Suprapubic skin (tissue), 4 donors: ENCODE measurements at regions not wholly inside any gene's neighbourhood (a gene's known extent, or its start where the extent isn't known, plus 50 kb on each side); places are given as distances from the start of the nearest gene placed in this dataset.

Source experiments
- DNase-seq, 2 donors: peaks; one replicate each; pipeline ENCODE4 v3.0.0-alpha.2; 2019; ENCODE audit warnings: low spot score in 2 of 2
- H3K27ac ChIP-seq: fragments of 200-600 bp; sonication (generic); one replicate; pipeline ENCODE4 v1.5.1; 2019
- H3K27me3 ChIP-seq: fragments of 200-600 bp; sonication (generic); one replicate; pipeline ENCODE4 v1.5.1; 2019
- H3K36me3 ChIP-seq: fragments of 200-600 bp; sonication (generic); one replicate; pipeline ENCODE4 v1.5.1; 2019
- H3K4me1 ChIP-seq: fragments of 200-600 bp; sonication (generic); one replicate; pipeline ENCODE4 v1.5.1; 2019
- H3K4me3 ChIP-seq: fragments of 200-600 bp; sonication (generic); one replicate; pipeline ENCODE4 v1.5.1; 2019; ENCODE audit warnings: mild to moderate bottlenecking
- H3K9me3 ChIP-seq: fragments of 200-600 bp; sonication (generic); one replicate; pipeline ENCODE4 v1.5.1; 2019
- CTCF ChIP-seq, 2 donors: fragments of 200-600 bp in 1 of 2; fragments of 450-650 bp in 1 of 2; sonication (generic) in 1 of 2; IDR thresholded peaks; one replicate each; pipeline ENCODE4 v1.5.1; 2016 to 2019; ENCODE audit warnings: antibody characterized with exemption in 2 of 2, mild to moderate bottlenecking in 1 of 2, moderate library complexity in 1 of 2
- EP300 ChIP-seq: sonication (generic); formaldehyde crosslinking; IDR thresholded peaks from one replicate; pipeline ENCODE4 v1.6.1; 2017; ENCODE audit warnings: antibody characterized with exemption
- POLR2A ChIP-seq, 2 donors: fragments of 450-650 bp; IDR thresholded peaks; one replicate each; pipeline ENCODE4 v1.6.1; 2017; ENCODE audit warnings: antibody characterized with exemption in 2 of 2, mild to moderate bottlenecking in 2 of 2, moderate library complexity in 2 of 2
- POLR2AphosphoS5 ChIP-seq, 3 donors: sonication (generic); formaldehyde crosslinking; IDR thresholded peaks; one replicate each; pipeline ENCODE4 v1.6.1; 2017; ENCODE audit warnings: antibody characterized with exemption in 3 of 3
- WGBS: methylation state at CpG from one replicate; pipeline ENCODE4 v1.1.5; 2018; 5-methylcytosine and 5-hydroxymethylcytosine counted together

- no peaks in the 10 kb centered on the region for H3K9me3 ChIP-seq
- no peaks in the 10 kb centered on the region for H3K27me3 ChIP-seq
- no peak for DNase-seq
- WGBS = 82% methylated on average over 1 of the region's 1 CpG
- no peaks in the 10 kb centered on the region for H3K36me3 ChIP-seq
- TF ChIP-seq POLR2AphosphoS5 (IDR thresholded peaks at IDR 0.05) (no peak), POLR2A (IDR thresholded peaks at IDR 0.05) (no peak), EP300 (no peak)
- no peak overlapping the region for H3K27ac ChIP-seq
- no peak overlapping the region for H3K4me3 ChIP-seq
- H3K4me1 ChIP-seq = no peaks in the 10 kb centered on the region
These were observed 1145.0 kb downstream of the MAT2B start for GRCh38 chr5:164650427-164650826.

- TF ChIP-seq POLR2A (IDR thresholded peaks at IDR 0.05) (no peak), EP300 (no peak), CTCF (IDR thresholded peaks at IDR 0.05) (no peak), POLR2AphosphoS5 (IDR thresholded peaks at IDR 0.05) (no peak)
- WGBS = 79% methylated on average over 7 of the region's 7 CpGs
- H3K27me3 ChIP-seq = no peaks in the 10 kb centered on the region
These were observed 1146.3 kb downstream of the MAT2B start for GRCh38 chr5:164651546-164652275.

GRCh38 chr5:164652276-164652660 lies 1146.8 kb downstream of the MAT2B start:
- TF ChIP-seq POLR2A (IDR thresholded peaks at IDR 0.05) = no peak
- no peak for TF ChIP-seq EP300
- TF ChIP-seq CTCF (IDR thresholded peaks at IDR 0.05) = no peak
- no peak for TF ChIP-seq POLR2AphosphoS5 (IDR thresholded peaks at IDR 0.05)
- no peak overlapping the region for H3K27ac ChIP-seq
- WGBS = 50% methylated on average over 1 of the region's 1 CpG
- no peaks in the 10 kb centered on the region for H3K9me3 ChIP-seq
- no peak overlapping the region for H3K4me3 ChIP-seq
- no peaks in the 10 kb centered on the region for H3K4me1 ChIP-seq
- H3K27me3 ChIP-seq = no peaks in the 10 kb centered on the region
- DNase-seq = no peak
- no peaks in the 10 kb centered on the region for H3K36me3 ChIP-seq

More at GRCh38 chr5:164651546-164652275, 1146.3 kb downstream of the MAT2B start:
- no peak for DNase-seq
- Histone ChIP-seq H3K27ac (no peak overlapping the region), H3K4me1 (no peaks in the 10 kb centered on the region), H3K9me3 (no peaks in the 10 kb centered on the region), H3K36me3 (no peaks in the 10 kb centered on the region), H3K4me3 (no peak overlapping the region)

- no peaks in the 10 kb centered on the region for H3K4me1 ChIP-seq
These were observed 1158.0 kb downstream of the MAT2B start for GRCh38 chr5:164663198-164663989.

GRCh38 chr5:164671640-164672039 lies 1166.2 kb downstream of the MAT2B start:
- no peak for DNase-seq
- WGBS = 57% methylated on average over 3 of the region's 3 CpGs
- H3K9me3 ChIP-seq = no peaks in the 10 kb centered on the region
- H3K36me3 ChIP-seq = no peaks in the 10 kb centered on the region
- H3K4me3 ChIP-seq = no peak overlapping the region
- TF ChIP-seq POLR2AphosphoS5 (IDR thresholded peaks at IDR 0.05) (no peak), POLR2A (IDR thresholded peaks at IDR 0.05) (no peak)
- no peaks in the 10 kb centered on the region for H3K4me1 ChIP-seq
- H3K27ac ChIP-seq = no peak overlapping the region
- no peaks in the 10 kb centered on the region for H3K27me3 ChIP-seq

More at GRCh38 chr5:164663198-164663989, 1158.0 kb downstream of the MAT2B start:
- Histone ChIP-seq H3K27ac (no peak overlapping the region), H3K9me3 (no peaks in the 10 kb centered on the region), H3K36me3 (no peaks in the 10 kb centered on the region), H3K27me3 (no peaks in the 10 kb centered on the region), H3K4me3 (no peak overlapping the region)
- TF ChIP-seq POLR2A (IDR thresholded peaks at IDR 0.05) (no peak), EP300 (no peak), POLR2AphosphoS5 (IDR thresholded peaks at IDR 0.05) (no peak), CTCF (IDR thresholded peaks at IDR 0.05) (no peak)
- no peak for DNase-seq
- WGBS = 75% methylated on average over 2 of the region's 2 CpGs

GRCh38 chr5:164672205-164672604 lies 1166.8 kb downstream of the MAT2B start:
- Histone ChIP-seq H3K36me3 (no peaks in the 10 kb centered on the region), H3K4me3 (no peak overlapping the region), H3K27ac (no peak overlapping the region), H3K27me3 (no peaks in the 10 kb centered on the region), H3K9me3 (no peaks in the 10 kb centered on the region), H3K4me1 (no peaks in the 10 kb centered on the region)
- DNase-seq = no peak
- TF ChIP-seq POLR2A (IDR thresholded peaks at IDR 0.05) (no peak), POLR2AphosphoS5 (IDR thresholded peaks at IDR 0.05) (no peak), CTCF (IDR thresholded peaks at IDR 0.05) (no peak), EP300 (no peak)
- WGBS = 44% methylated on average over 4 of the region's 4 CpGs
